Retinal pigment epithelial cell (primary cell): ENCODE measurements at regions not wholly inside any gene's neighbourhood (a gene's known extent, or its start where the extent isn't known, plus 50 kb on each side); places are given as distances from the start of the nearest gene placed in this dataset.

Source experiments
- DNase-seq: peaks from one replicate; pipeline ENCODE4 v3.0.0-alpha.2; 2010; ENCODE audit warnings: low read depth
- H3K4me3 ChIP-seq: 2 replicates; pipeline ENCODE4 v1.5.1; 2011; ENCODE audit warnings: mild to moderate bottlenecking, low read length, control low read depth, moderate library complexity
- CTCF ChIP-seq: conservative IDR thresholded peaks from 2 replicates; pipeline ENCODE4 v1.5.1; 2011; ENCODE audit warnings: low read depth, low read length, control low read depth, inconsistent platforms

- TF ChIP-seq CTCF = no peak
- DNase-seq = no peak
- H3K4me3 ChIP-seq = no peak overlapping the region
Observed at GRCh38 chr21:30058928-30059327, 107.7 kb downstream of the CLDN17 start.

- no peak for TF ChIP-seq CTCF
- no peak overlapping the region for H3K4me3 ChIP-seq
- DNase-seq = no peak
Observed at GRCh38 chr21:30057108-30057507, 109.5 kb downstream of the CLDN17 start.

- no peak for TF ChIP-seq CTCF
- no peak overlapping the region for H3K4me3 ChIP-seq
- no peak for DNase-seq
Observed at GRCh38 chr21:30048570-30048969, 108.8 kb upstream of the GRIK1 start.

- DNase-seq = no peak
- no peak overlapping the region for H3K4me3 ChIP-seq
- peak; percentile 84 for TF ChIP-seq CTCF
Observed at GRCh38 chr21:30044447-30045064, 104.8 kb upstream of the GRIK1 start.

- H3K4me3 ChIP-seq = no peak overlapping the region
- DNase-seq = no peak
Observed at GRCh38 chr21:30042443-30042842, 102.6 kb upstream of the GRIK1 start.

GRCh38 chr21:30033441-30033840 is 93.6 kb upstream of the GRIK1 start:
- DNase-seq = no peak
- no peak for TF ChIP-seq CTCF
- H3K4me3 ChIP-seq = no peak overlapping the region

More at GRCh38 chr21:30042443-30042842, 102.6 kb upstream of the GRIK1 start:
- no peak for TF ChIP-seq CTCF

GRCh38 chr21:30030416-30030815 is 90.6 kb upstream of the GRIK1 start:
- DNase-seq = no peak
- TF ChIP-seq CTCF = no peak
- no peak overlapping the region for H3K4me3 ChIP-seq
